ENCODE measurements at regions not wholly inside any gene's neighbourhood (a gene's known extent, or its start where the extent isn't known, plus 50 kb on each side); places are given as distances from the start of the nearest gene placed in this dataset.

DNA sequence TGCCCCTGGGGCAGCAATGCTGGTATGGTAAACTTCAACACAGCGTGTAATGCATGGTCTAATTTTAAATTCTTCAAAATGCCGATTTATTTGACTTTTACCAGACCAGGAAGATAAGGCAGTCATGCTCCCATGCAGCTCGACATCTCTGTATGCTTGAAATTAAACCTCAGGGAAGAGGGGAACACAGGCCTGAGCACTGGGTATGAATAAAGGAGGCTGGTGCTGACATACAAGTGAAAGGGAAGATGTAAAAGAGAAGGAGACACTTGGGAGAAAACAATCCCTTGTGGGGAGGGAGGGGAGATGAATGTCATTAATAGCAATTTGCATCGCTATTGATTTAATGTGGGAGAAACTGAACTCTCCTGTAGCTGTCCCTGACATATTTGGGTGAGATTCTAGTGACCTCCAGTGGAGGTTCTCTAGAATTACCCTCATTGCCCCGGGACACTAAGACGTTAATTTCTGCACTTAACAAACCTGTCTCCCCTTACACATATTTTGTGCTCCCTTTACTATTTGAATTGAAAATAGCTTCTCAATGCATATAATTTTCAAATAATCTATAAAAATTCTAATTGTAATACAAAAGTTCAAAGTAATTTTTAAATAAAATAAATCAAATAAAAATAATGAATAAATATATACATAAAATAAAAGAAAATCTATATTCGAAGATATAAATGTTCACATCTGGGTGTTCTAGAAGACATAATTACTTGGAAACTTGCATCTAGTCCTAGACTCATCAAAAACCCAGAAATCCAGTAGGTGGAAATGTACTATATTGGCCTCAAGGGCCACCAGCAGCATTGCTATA lies 283.1 kb downstream of the LMX1A start:
- peak; percentile 71 for DNase-seq

DNA sequence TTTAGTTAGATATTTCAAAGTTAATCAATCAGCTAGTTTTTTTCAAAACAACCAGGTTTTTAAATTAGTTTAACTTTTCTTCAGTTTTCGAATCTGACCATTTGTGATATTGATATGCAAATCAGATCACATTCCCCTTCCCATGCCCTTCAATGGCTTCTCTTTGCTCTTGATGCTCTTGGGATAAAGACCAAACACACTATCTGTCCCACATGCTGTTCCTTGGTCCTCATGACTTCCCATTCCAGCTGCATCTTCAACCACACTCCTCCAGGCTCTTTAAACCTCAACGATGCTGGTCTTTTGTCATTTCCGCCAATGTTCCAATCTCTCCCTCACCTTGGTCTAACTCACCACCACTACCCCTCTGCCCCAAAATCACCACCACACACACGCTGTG lies 285.8 kb downstream of the LMX1A start:
- DNase-seq = no peak

DNA sequence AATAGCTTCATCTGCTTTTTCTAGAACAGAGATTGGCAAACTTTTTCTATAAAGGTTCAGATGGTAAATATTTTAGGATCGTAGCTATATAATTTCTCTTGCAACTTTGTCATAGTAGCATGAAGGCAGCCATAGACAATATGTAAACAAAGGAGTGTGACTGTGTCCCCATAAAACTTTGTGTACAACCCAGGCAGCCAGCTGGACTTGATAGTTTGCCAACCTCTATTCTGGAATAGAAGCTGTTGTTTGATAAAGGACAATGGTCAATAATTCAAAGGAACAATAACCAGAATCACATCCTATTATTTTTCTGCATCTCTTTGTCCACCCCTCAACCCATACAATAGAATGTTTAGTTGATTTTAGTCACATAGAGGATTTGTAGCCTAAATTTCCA lies 286.7 kb downstream of the LMX1A start:
- DNase-seq = no peak

DNA sequence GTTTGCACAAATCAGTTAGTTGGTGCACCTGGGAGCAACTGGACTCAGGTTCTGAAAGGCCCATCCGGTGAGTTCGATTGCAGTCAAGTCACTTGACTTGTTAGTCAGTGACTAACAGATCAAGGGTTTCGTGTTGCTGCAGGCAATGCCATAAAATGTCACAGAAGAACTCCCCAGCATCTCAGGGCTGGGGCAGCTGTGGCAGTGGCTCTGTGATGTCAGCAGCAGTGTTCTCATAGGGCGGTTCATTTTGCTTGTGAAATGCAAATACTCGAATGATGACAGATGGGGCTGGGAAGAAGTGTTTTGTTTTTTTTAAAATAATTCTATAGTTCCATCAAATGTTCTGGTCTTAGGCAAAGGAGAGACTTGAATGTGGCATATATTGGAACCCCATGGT lies 287.8 kb downstream of the LMX1A start:
- no peak for DNase-seq

DNA sequence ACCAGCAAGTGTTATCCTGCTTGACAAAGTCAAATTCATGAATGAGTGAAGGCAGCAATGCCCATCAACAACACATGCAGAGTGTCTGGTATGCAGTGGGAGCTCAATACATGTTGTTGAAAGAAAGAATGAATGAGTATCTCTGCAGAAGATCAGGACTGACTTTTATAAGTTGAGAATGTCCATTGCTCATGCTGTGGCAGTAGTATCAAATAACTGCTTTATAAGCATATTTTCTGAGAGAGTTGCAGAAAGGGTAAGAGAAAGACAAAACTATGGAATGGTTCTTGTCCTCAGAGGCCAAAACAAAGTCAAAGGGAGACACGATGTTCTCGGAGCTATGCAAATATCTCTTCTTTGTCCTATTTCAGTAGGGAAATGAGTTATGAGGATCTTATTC lies 288.7 kb downstream of the LMX1A start:
- DNase-seq = no peak

DNA sequence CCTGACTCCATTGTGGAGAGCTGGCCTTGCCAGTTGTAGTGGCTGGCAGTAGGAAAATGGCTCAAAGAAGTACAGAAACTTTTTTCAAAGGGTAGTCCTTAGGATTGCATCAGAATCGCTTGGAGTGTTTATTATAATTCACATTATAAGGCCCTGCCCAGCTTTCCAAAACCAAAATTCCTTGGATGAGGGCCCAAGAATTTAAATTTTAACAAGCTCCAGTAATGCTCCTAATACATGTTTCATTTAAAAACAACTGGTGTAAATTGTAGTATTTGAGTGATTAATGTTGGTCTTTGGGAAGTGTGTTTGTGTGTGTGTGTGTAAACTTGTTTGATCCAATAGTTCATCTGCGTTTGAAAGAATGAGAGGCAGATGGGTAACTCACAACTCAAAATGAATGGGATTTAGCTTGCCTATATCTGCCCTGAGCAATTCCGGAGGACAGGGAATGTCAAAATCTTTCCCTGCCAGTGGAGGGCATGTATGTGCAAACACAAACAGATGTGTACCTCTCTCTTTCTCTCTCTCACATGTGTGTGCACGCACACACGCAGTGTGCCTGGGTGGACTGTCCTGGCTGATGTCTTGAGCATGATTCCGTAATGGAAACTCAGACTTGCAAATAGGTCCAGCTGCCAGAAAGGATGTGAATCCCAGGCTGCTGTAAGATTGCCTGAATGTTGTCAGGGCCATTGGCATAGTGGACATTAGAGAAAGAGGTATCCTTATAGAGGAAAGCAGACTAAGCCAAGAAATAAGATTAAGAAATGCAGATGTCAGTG lies 293.1 kb downstream of the LMX1A start:
- no peak for DNase-seq

DNA sequence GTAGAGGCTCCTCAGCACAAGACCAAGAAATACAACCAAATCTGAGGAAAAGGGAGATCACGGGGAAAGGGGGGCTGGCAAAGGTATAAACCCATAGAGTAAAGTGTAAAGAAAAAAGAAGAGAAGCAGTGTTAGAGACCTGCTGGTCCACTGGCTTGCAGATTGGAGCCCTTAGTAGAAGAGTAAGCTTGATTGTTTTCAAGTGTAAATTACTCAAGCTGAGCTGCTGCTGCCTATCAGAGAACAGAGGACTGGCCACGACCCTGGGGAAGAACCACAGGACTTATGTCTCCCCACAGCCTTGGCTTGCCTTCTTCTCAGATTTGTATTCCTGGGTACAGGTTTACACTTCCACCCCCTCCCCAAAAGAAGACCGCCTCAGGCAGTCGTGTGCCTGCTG lies 294.2 kb downstream of the LMX1A start:
- DNase-seq = no peak

DNA sequence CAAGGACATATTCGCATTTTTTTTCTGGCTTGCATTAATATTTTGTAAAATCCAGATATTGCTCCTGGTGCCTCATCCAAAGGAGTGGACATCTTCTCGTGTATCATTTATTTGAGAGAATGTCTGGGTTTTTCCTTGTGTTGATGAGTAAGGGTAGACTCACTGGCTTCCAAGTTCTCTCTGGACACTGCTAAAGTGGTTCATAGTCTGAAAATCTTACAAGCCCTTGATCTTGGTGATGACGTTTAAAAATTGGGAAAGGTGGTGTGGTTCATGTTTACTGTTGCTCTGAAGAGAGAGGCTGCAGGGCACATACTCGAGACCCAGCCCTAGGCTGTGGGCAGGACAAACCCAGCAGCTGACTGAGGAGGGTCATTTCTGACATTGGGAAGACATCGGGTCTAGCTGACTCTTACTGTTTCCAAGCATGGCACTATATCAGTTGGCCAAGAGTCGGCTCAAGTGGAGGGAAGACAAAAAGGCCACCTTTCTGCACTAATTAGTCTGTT lies 296.2 kb downstream of the LMX1A start:
- DNase-seq = no peak

DNA sequence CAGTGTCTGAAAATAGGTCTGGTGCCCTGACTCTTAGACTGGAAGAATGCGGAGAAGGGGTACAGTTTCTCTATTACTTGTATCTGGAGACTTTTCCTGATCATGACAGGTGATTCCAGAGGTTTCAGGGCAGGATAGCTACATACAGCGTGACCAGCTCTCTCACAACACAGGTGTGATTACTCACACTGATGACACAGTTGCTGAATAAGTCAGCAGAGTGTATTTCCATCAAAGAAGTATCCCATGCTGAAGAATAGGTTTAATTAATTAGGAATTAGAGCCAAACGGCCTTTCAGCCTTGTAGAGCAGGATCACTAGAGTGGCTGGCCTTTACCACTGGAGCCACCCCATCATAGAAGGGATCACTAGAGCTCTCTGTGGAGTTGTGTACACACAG lies 298.6 kb downstream of the LMX1A start:
- no peak for DNase-seq

DNA sequence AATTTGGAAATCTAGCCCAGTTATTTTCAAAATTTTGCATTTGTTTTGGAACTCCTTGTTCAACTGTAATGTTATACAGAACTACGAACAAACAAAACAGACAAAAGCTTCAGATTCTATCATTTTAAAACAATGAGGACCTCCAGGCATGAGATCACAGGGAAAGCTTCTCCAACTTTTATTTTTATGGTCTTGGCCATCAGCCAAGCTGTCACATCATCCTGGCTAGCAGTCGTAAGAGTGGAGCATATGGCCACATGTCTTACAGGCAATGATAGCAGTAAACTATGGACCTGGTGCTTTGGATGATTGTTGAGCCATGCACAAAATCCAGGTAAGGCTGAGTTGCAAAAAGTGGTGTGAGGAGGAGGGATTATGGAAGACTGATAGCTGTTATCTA lies 299.6 kb downstream of the LMX1A start:
- no peak for DNase-seq

DNA sequence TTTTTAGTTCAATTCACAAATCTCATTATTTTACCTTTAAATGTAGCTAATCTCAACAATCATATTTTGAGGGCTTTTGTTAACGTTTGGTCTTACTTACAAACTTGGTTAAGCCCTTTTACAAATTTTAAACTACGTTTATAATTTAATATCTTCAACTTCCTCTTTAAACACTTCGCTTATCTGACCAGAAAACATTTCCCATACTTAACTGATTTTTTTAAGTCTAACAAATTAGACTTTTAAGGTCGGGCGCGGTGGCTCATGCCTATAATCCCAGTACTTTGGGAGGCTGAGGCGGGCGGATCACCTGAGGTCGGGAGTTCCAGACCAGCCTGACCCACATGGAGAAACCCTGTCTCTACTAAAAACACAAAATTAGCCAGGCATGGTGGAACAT lies 300.9 kb downstream of the LMX1A start:
- no peak for DNase-seq

DNA sequence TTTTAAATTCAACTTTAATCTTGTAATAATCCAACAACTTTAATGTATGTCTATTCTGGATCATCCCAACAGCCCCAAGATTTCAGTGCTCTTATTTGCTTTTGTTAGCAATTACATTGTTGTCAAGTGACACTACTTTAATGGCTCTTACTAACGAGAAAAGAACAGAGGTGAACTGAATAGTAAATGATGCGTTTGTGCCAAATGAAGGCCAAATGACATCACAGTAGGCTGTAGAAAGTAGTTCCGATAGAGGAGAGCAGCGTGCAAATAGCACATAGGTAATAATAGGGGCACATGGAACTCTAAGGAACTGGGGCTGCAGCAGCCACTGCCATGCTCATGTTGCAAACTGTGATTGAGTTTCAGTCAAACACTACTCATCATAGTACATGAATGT lies 301.9 kb downstream of the LMX1A start:
- DNase-seq = no peak

DNA sequence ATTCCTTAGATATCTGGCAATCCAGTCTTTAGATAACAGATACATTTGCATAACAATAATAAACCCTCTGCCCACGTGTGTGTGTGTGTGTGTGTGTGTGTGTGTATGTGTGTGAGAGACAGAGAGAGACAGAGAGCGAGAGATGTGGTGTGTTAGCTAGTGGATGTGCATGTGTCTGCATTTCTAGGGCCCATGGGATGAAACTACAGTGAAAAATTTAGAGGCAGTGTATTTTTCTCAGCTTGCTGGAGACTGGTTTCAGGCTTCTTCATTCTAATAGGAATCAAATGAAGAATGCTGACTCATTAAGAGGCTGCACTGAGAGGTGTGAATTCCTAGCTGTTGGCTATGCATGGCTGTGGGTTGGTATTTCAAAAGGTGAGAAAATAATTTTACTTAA lies 303.2 kb downstream of the LMX1A start:
- DNase-seq = no peak

DNA sequence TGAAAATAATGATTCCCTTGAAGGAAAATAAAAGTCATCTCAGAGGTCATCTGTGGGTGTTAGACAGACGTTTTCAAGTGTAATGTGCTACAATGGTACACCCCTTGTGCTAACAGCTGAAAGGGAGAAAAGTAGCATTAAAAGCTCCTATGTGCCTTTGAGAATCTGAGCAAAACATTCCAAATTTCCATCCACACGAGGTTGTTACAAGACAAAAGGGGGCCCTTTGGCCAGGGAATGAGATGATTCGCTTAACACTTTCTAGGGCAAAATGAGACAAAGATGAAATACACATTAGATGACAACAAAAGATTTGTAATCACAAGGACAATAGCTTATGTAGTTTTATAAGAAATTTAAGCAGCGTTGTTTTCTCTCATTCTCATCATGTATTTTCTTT lies 303.6 kb downstream of the LMX1A start:
- DNase-seq = no peak

DNA sequence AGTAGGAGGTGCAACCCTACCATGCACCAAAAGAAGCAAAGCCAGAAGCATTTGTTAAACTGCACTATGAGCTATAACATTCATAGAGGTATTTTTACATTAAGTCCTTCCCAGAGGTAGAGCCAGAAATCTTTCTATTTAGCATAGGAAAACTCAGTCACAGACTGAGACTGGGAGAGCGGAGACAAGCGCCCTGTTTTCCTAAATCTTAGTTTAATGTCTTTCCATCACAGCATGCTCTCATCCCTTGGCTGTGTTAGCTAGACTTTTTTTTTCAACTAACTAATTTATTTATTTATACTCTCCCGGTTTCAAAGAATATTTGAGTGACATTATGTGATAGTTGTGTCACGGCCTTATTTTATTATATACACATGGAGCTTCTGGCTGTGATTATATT lies 304.1 kb downstream of the LMX1A start:
- no peak for DNase-seq

DNA sequence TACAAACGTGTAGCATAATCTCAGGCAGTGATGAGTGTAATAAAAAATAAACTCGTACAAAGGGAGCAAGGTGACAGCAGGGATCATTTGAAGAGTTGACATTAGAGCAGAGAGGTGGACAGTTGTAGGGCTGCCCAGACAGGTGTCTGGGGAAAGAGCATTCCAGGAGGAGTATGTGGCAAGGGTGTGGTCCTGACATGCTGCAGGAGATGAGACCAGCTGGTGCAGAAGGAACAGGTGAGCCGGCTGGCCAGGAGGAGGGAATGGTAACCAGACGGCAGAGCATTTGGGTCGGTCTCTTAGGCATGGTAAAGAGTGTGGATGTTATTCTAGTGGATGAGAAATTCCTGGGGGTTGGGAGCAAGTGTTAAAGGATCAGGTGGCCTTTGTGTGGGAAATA lies 306.3 kb downstream of the LMX1A start:
- DNase-seq = no peak

DNA sequence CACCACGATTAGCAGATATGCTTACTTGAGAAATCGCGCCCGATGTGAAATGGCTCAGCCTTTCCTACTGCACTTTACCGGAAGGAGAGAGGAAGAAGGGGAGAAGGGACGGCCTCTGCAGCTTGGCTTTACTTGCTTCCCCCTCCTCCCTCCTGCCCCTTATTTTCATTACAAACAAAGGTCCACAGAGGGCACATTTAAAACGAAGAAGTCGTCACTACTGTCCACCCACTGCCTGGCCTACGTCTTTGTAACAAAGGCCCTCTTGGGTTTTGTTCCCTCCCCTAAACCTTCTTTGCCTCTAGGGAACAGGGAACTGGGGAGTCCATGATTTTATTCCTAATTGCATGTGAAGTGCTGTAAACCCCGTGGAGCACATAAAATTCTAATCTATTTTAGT lies 308.5 kb downstream of the LMX1A start:
- no peak for DNase-seq

DNA sequence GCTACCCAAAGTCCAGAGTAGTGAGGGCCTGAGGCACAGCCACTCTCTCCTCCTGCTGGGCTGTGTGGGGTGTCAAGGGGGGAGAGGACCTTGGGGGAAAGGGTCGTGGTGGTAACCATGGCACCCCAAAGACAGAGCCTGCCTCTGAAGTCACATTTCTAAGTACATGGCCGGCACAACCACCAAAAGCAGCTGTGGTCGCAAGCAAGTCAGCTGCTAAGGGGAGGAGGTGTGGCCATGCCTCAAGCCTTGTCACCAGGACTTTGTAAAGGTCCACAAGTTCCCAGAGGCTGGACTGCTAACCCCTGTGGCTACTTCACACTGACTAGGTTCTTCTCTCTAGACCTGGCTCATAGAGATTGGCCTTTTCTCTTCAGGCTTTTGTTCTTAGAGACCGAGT lies 310.6 kb downstream of the LMX1A start:
- DNase-seq = no peak

DNA sequence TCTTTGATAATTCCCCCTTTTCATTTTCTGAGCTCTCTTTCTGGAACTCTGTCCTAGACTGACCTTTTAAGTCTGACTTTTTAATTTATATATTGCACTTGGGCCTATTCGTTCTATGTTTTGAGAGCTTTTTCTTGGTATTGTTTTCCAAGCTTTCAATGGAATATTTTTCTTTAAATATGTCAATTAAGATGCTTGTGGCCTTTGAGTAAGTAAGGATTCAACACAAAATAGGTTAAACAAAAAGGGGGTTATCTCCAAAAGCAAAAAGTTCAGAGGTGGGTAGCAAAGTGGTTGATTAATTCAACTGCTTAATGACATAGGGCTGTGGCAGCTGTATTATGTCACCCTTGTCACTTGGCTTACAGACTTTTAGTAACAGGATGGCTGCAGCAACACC lies 315.9 kb downstream of the LMX1A start:
- no peak for DNase-seq

DNA sequence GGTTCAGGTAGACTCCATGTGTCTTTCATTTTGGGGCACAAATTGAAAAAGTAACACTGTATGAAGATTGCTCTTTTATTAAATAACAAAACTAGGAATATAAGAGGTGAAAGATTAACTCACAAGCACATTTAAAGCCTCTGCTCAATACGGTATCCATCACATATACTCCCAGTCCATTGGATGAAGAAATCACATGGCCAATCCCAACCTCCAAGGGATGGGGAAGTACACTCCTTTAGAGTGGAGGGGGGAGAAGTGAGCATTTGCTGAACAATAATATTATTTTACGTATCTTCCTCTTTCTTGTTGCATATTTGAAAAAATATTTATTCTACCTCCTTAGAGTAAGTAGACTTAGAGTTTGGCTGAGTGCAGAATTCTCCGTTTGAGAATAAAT lies 316.5 kb downstream of the LMX1A start:
- no peak for DNase-seq

DNA sequence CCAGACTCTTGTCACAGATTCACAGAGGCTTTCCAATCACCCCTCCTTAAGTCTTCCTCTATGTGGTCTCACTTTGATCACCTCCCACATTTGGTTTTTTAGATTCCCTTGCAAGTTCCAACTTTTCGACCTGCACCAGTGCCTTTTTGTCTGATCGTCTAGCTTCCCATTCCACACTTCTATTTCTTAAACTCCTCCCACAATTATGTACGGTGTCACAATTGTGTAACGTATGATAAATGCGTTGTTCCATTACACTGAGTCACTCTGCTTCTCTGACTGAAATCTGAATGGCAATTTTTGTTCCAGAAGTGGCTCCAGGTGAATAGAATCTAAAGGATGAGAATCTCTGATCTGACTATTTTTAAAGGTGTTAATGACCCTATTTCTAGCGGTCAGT lies 320.1 kb downstream of the LMX1A start:
- no peak for DNase-seq

DNA sequence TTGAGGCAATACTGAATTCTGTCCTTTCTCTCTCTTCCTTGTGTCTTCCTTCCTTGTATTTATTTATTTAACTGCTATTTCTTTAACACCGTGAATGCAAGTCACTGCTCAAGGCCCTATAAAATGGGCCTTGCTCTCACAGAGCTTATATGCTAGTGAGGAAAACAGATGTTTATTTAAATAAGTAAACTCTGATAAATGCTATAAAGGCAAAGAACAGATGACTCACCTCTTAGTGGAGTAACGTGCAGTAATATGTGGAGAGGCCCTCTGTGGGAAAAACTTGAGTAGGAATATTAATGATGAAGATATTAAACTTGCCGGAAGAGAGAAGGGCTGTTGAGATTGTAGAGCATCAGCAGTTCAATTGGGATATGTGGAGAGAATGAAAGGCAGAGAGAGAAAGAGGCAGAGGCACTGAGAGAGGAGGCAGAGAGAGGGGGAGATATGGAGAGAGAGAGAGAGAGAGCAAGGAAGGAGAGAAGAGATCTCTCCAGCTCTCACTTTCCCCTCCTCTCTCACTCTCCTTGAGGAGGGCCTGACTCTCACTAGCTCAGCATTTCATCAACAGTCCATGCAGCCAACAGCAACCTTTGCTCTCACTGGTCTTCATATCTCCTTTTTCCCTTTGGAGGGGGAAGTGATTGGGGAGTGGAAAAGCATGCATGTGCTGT lies 322.2 kb downstream of the LMX1A start:
- no peak for DNase-seq

DNA sequence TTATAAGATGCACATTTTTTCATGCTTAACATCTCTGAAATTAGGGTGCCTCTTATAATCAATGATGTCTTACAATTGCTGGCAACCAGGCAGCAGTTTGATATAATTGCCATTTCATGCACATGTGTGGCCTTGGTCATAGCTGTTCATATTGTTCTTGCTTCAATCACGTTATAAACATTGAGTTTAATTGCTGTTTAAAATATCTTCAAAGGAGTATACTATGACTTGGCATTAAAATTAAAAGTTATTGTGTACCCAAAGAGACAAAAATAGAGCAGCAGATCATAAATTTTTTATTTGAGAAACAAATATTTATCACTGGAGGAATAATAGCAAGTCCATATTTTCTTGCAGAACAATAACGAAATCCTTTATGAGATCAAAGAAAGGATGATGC lies 325.5 kb downstream of the LMX1A start:
- DNase-seq = no peak

DNA sequence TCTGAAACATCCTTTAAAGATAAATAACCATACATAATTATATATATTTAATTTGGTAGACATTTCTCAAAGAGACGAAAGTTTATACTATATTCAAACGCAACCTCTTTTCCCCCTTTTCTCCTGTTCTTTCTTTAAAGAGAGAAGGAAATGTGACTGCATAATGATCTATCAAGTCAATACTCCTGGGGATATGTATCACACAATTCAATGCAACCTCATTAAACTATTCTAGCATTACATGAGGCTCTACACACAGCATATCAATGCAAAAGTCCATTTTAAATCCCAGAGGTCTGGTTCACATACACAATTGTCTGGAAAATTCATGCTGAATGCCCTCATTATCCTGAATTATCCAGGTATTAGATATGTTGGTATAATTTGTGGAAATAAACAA lies 330.7 kb downstream of the LMX1A start:
- no peak for DNase-seq
